ENCODE measurements at regions not wholly inside any gene's neighbourhood (a gene's known extent, or its start where the extent isn't known, plus 50 kb on each side); places are given as distances from the start of the nearest gene placed in this dataset.

GRCh38 chr2:217680381-217680780 is 322.4 kb downstream of the TNS1 start:
- TF ChIP-seq NFYB (IDR thresholded peaks at IDR 0.05; ENCODE audit: insufficient read depth, low read depth, low read length) (no peak), CTCF (IDR thresholded peaks at IDR 0.05 in 2 of 3, conservative IDR thresholded peaks at IDR 0.05 in 1 of 3; ENCODE audit: control insufficient read depth in 2 of 3, extremely low read depth in 1 of 3, insufficient read depth in 1 of 3, low read depth in 3 of 3, low read length in 3 of 3) (no peak), ZBTB4 (CRISPR knock-in tag; IDR thresholded peaks at IDR 0.05) (no peak)

Data from GM12878 (cell line).